HG03108 (cell line): ENCODE measurements at regions not wholly inside any gene's neighbourhood (a gene's known extent, or its start where the extent isn't known, plus 50 kb on each side); places are given as distances from the start of the nearest gene placed in this dataset.

ENCODE experiments used
- ATAC-seq: cut with Tn5 transposase; IDR thresholded peaks from one replicate; pipeline ENCODE4 v1.9.1; 2021; ENCODE audit warnings: moderate library complexity; ENCODE audit not compliant: unreplicated experiment

GRCh38 chr15:35596285-35596684 is 50.3 kb upstream of the DPH6 start:
- ATAC-seq = no peak

GRCh38 chr15:35602836-35603235 is 56.9 kb upstream of the DPH6 start:
- no peak for ATAC-seq

GRCh38 chr15:35603301-35603700 is 57.3 kb upstream of the DPH6 start:
- no peak for ATAC-seq

- no peak for ATAC-seq
Measured at GRCh38 chr15:35603856-35604255, 57.9 kb upstream of the DPH6 start.

- no peak for ATAC-seq
Measured at GRCh38 chr15:35605764-35606449, 59.9 kb upstream of the DPH6 start.

- no peak for ATAC-seq
Measured at GRCh38 chr15:35606450-35606779, 60.5 kb upstream of the DPH6 start.

- no peak for ATAC-seq
Measured at GRCh38 chr15:35616498-35617271, 70.7 kb upstream of the DPH6 start.

- no peak for ATAC-seq
Measured at GRCh38 chr15:35618260-35619188, 72.6 kb upstream of the DPH6 start.

GRCh38 chr15:35622641-35623340 is 76.8 kb upstream of the DPH6 start:
- ATAC-seq = no peak

- no peak for ATAC-seq
Measured at GRCh38 chr15:35624881-35625280, 78.9 kb upstream of the DPH6 start.

- no peak for ATAC-seq
Measured at GRCh38 chr15:35626571-35627318, 80.8 kb upstream of the DPH6 start.

GRCh38 chr15:35627696-35628095 is 81.7 kb upstream of the DPH6 start:
- no peak for ATAC-seq

- ATAC-seq = no peak
Measured at GRCh38 chr15:35629766-35630165, 83.8 kb upstream of the DPH6 start.

- no peak for ATAC-seq
Measured at GRCh38 chr15:35630532-35630931, 84.6 kb upstream of the DPH6 start.

GRCh38 chr15:35630985-35631384 is 85.0 kb upstream of the DPH6 start:
- no peak for ATAC-seq

GRCh38 chr15:35633677-35634076 is 87.7 kb upstream of the DPH6 start:
- ATAC-seq = no peak

- ATAC-seq = no peak
Measured at GRCh38 chr15:35646790-35647189, 100.8 kb upstream of the DPH6 start.

GRCh38 chr15:35647303-35647702 is 101.3 kb upstream of the DPH6 start:
- ATAC-seq = no peak

- ATAC-seq = no peak
Measured at GRCh38 chr15:35648941-35649340, 103.0 kb upstream of the DPH6 start.

GRCh38 chr15:35649575-35649974 is 103.6 kb upstream of the DPH6 start:
- no peak for ATAC-seq
